HG02763 (cell line): ENCODE measurements at regions not wholly inside any gene's neighbourhood (a gene's known extent, or its start where the extent isn't known, plus 50 kb on each side); places are given as distances from the start of the nearest gene placed in this dataset.

Experiments used
- ATAC-seq: cut with Tn5 transposase; IDR thresholded peaks from one replicate; pipeline ENCODE4 v1.9.1; 2021; ENCODE audit warnings: mild to moderate bottlenecking, moderate library complexity; ENCODE audit not compliant: unreplicated experiment

GRCh38 chr1:208510192-208510952 is 266.2 kb upstream of the PLXNA2 start:
- ATAC-seq: no peak

GRCh38 chr1:208511242-208511860 is 267.2 kb upstream of the PLXNA2 start:
- ATAC-seq: no peak

- no peak for ATAC-seq
Measured at GRCh38 chr1:208513799-208514198, 269.6 kb upstream of the PLXNA2 start.

- no peak for ATAC-seq
Measured at GRCh38 chr1:208515129-208515528, 270.9 kb upstream of the PLXNA2 start.

- ATAC-seq: no peak
Measured at GRCh38 chr1:208516780-208517179, 272.6 kb upstream of the PLXNA2 start.

- no peak for ATAC-seq
Measured at GRCh38 chr1:208520438-208521099, 276.4 kb upstream of the PLXNA2 start.

GRCh38 chr1:208521534-208521933 is 277.4 kb upstream of the PLXNA2 start:
- ATAC-seq: no peak

- no peak for ATAC-seq
Measured at GRCh38 chr1:208523007-208523406, 278.8 kb upstream of the PLXNA2 start.

GRCh38 chr1:208524376-208524775 is 280.2 kb upstream of the PLXNA2 start:
- no peak for ATAC-seq

GRCh38 chr1:208524925-208525324 is 280.7 kb upstream of the PLXNA2 start:
- ATAC-seq: no peak

GRCh38 chr1:208525417-208525816 is 281.2 kb upstream of the PLXNA2 start:
- ATAC-seq: no peak

GRCh38 chr1:208526613-208527125 is 282.5 kb upstream of the PLXNA2 start:
- no peak for ATAC-seq

- ATAC-seq: no peak
Measured at GRCh38 chr1:208527156-208527555, 283.0 kb upstream of the PLXNA2 start.

- ATAC-seq: no peak
Measured at GRCh38 chr1:208528578-208529240, 284.5 kb upstream of the PLXNA2 start.

- ATAC-seq: no peak
Measured at GRCh38 chr1:208531003-208531750, 287.0 kb upstream of the PLXNA2 start.

- ATAC-seq: no peak
Measured at GRCh38 chr1:208533746-208534598, 289.8 kb upstream of the PLXNA2 start.

- ATAC-seq: no peak
Measured at GRCh38 chr1:208534599-208534897, 290.4 kb upstream of the PLXNA2 start.

GRCh38 chr1:208534979-208535378 is 290.8 kb upstream of the PLXNA2 start:
- no peak for ATAC-seq

- ATAC-seq: no peak
Measured at GRCh38 chr1:208535511-208535910, 291.3 kb upstream of the PLXNA2 start.

- no peak for ATAC-seq
Measured at GRCh38 chr1:208536212-208536611, 292.0 kb upstream of the PLXNA2 start.
